ENCODE measurements at regions not wholly inside any gene's neighbourhood (a gene's known extent, or its start where the extent isn't known, plus 50 kb on each side); places are given as distances from the start of the nearest gene placed in this dataset.

GRCh38 chr5:54876556-54876955, 108.8 kb downstream of the ESM1 start:
- TF ChIP-seq GABPA (IDR thresholded peaks at IDR 0.05; ENCODE audit: low read depth): no peak
- no peak for TF ChIP-seq USF2 (IDR thresholded peaks at IDR 0.05; ENCODE audit: borderline replicate concordance, low read depth, low read length)
- no peak for TF ChIP-seq CTCF (IDR thresholded peaks at IDR 0.05)
- TF ChIP-seq SMC3 (IDR thresholded peaks at IDR 0.05; ENCODE audit: low read depth, low read length): no peak
- TF ChIP-seq POLR2AphosphoS5 (IDR thresholded peaks at IDR 0.05; ENCODE audit: low read depth, low read length): no peak
- no peak for TF ChIP-seq TAF1 (IDR thresholded peaks at IDR 0.05; ENCODE audit: borderline replicate concordance, low read depth, low read length)
- TF ChIP-seq MAX (IDR thresholded peaks at IDR 0.05; ENCODE audit: low read depth): no peak
- no peak for TF ChIP-seq RAD21 (IDR thresholded peaks at IDR 0.05; ENCODE audit: low read length)
- TF ChIP-seq CHD2 (IDR thresholded peaks at IDR 0.05; ENCODE audit: low read length, partially characterized antibody): no peak
- TF ChIP-seq PBX3 (IDR thresholded peaks at IDR 0.05): no peak
- TF ChIP-seq NRF1 (IDR thresholded peaks at IDR 0.05; ENCODE audit: low read depth, low read length): no peak
- no peak for TF ChIP-seq FOSL2 (IDR thresholded peaks at IDR 0.05; ENCODE audit: borderline replicate concordance, low read depth)
- TF ChIP-seq NFIC (IDR thresholded peaks at IDR 0.05; ENCODE audit: borderline replicate concordance): no peak
- TF ChIP-seq ELF1 (IDR thresholded peaks at IDR 0.05): no peak

Measured in SK-N-SH (cell line).